Central memory CD4-positive, alpha-beta T cell (primary cell): ENCODE measurements at regions not wholly inside any gene's neighbourhood (a gene's known extent, or its start where the extent isn't known, plus 50 kb on each side); places are given as distances from the start of the nearest gene placed in this dataset.

Source experiments
- DNase-seq: peaks from one replicate; pipeline ENCODE4 v3.0.0; 2022

DNA sequence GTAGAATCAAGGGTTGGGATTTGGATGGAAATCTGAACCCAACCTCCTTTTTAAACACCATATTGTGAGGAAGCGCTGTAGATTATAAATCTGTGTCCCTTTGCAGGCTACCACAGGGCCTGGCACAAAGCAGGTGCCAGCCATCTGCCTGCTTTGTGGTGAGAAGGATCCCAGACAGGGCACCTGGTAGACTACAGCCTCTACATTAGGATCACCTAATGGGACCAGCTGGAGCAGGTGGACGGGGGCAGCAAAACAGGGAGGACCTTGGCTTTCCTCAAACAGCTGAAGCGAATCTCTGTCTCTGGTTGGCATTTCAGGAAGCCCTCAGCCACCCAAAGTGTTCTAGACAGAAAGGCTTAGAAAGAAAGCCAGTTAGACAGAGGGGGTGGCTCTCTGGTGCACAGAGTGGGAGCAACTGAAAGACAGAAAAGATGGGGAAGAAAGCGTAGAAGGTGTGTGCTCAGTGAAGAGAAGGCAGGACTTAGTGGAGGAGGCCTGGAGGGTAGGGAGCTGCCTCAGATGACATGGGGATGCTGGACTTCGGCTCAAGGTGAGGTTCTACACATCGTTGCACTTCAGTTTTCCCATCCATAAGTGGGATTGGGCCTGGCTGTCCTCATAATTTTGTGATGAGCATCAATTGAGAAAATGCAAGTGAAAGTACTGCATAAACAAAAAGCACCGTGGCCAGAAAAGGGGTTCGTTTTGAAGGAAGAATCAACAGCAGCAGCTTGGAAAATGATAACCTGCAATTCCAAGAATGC is 350.8 kb downstream of the CYRIA start:
- DNase-seq: no peak

DNA sequence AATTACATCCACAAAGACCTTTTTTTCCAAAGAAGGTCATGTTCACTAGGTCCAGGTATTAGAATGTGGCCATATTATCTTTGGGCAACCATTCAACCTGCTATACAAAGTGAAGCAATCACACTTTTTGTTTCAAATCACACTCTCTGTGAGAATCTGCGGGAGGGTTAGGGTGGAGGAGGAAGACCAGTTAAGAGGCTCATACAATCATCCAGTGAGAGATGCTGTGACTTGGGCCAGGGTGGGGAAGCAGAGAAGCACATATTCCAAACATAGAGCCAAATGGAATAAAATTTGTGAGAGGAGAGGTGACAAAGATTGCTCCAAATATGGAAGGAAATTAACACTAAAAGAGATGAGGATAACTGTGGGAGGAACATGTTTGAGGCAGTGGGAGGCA is 351.6 kb downstream of the CYRIA start:
- DNase-seq: no peak

DNA sequence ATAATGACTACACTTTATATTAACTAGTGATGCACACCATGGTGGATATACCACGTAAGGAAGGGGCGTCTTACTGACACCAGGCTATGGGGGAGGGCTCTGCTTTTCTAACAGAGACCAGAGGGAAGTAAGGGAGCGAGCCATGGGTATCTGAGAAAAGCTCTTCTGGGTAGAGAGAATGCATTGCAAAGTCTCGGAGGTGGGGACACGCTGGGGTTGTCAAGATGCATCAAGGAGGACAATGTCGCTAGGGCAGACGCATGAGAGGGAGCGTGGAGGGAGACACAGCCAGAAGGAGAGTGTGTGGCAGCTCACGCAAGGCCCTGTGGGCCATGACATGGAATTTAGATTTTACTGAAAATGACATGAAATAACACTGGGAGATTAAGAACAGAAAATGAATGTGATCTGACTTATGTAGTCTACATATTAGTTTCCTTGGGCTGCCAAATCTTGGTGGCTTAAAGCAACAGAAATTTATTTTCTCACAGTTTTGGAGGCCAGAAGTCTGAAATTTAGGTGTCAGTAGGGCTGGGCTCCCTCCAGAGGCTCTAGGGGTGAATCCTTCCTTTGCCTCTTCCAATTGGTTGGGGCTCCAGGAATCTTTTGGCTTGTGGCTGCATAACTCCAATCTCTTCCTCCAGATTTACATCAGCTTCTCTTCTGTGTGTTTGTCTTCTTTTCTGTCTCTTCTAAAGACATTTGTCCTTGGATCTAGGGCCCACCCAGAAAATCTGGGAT is 352.2 kb downstream of the CYRIA start:
- DNase-seq: no peak

DNA sequence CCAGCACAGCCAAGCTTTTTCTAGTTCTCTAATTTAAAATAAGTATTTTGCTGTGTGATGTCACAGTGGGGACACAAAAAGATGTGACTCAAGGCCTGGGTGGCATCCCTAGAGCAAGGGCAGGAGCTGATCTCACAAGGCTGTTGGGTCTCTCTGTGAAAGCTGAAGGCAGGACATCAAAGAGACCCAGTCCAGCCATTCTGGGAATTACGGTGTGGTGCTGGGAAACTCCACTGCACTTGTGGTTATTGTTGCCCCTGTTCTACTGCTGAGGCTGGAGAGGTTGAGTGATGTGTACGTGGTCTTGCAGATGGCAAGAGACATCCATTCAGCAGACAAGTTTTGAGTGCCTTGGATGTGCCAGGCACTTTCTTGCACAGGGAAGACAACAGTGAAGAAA is 352.9 kb downstream of the CYRIA start:
- DNase-seq: no peak

DNA sequence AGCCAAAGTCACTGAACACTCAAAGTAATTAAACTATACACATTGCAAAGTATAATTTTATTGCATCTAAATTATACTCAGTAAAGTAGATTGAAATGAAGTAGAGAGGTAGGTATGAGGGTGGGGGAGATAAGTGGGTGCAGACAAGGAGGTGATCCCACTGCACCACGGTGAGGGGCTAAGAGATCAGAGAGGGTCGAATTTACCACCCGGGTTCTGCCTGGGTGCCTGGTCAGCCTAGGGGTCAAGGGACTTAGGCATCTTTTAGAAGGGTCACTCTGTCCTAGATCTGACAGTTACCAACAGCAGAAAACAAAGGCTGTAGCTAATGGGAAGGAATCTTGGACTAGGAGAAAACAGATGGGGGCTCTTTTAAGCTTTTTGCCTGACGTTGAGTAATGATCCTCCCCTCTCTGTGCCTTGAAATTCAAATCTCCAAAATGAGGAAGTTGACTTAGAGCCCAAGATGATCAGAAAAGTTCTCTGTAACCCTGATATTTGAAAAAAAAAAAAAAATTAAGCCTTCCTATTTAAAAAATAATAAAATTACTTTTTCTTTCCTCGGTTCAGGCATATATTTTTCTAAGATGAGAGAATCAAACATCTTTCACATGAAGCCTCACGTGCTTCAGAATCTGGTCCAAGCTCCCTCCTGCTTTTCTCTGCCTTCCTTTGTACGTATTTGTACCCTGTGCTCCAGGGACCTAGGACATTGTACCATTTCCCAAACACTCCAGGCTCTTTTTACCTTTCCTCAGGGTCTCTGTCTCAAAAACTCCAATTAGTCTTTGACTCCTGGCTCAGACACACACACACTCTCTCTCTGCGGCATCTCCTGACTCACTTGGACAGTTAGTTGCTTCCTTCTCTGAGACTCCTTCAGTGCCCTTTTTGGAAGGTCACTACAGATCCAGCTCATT is 353.9 kb downstream of the CYRIA start:
- no peak for DNase-seq

DNA sequence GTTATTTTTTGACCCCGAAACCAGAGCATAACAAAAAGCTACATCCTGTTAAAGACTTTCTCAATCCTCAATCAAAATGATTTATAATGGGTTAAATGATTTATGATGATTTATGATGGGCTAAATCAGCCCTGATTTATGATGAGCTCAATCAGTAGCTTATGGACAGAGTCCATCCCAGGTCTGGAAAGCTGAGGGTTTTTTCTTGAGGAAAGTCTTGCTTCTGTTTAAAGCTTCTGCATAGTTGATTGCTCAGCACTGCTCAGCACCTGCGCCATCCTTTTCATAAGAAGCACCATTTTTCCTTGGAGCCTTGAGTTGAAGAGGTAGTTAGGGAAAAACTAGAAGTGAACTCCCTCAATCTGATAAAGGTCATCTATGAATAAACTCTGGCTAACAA is 356.8 kb downstream of the CYRIA start:
- no peak for DNase-seq

DNA sequence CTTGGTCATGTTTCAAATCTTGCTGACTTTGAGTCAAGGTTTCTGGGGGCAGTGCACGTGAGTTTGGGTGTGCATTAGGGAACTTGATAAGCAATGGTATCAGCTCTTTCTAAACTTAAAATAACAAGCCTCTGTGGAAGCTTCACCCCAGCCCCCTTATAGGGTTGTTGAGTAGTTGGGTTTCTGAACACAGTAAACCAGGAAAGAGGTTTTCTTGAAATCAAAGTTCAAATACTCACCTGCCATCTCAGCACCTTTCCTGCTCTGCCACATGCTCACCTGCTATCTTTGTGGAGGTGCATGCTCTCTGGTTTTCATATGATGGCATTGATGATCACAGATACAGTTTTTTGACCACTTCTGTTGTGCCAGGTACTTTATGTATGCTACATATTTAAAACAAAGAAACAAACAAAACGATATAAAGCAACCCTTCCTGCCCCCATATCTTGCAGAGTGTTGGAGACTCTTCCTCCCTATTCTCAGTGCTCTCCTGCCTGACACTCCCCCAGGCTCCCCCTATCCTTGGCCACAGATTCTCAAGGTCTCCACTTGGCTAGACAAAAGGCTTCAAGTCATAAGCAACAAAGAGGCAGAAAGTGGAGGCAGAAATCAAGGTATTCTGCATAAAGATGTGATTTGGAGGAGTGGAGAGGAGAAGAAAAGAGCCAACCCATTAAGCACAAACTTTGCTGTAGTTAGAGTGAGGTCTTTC is 360.6 kb downstream of the CYRIA start:
- DNase-seq: no peak

DNA sequence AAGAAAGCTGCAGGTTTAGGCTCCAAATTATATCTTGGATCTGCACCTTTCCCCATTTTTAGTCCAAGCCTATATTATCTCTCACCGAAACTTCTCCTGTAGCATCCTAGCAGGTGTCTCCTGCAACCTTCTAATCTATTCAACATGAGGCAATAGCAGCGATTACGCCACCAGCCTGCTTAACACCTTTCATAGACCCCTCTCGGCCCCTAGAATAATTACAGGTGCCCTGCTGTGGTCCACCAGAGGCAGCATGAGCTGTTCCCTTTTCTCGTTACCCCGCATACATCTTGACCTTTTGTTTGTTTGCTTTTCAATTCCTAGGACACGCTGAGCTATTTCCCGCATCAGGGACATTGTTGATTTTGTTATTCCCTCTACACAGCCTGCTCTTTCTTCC is 361.9 kb downstream of the CYRIA start:
- no peak for DNase-seq

DNA sequence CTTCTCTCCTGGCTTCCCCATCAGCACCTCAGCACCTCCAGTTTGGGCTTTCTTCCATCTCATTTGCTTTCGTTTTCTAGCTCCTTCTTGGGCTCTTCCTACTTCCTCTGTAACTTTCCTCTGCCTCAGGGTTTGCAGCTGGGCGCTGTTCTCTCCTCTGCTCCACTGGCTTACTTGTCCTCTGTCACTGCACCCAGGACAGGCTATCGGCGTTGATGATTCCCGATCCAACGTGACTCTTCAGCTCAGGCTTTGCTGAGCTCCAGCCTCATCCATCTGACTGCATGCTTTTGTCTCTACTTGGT is 362.4 kb downstream of the CYRIA start:
- no peak for DNase-seq

DNA sequence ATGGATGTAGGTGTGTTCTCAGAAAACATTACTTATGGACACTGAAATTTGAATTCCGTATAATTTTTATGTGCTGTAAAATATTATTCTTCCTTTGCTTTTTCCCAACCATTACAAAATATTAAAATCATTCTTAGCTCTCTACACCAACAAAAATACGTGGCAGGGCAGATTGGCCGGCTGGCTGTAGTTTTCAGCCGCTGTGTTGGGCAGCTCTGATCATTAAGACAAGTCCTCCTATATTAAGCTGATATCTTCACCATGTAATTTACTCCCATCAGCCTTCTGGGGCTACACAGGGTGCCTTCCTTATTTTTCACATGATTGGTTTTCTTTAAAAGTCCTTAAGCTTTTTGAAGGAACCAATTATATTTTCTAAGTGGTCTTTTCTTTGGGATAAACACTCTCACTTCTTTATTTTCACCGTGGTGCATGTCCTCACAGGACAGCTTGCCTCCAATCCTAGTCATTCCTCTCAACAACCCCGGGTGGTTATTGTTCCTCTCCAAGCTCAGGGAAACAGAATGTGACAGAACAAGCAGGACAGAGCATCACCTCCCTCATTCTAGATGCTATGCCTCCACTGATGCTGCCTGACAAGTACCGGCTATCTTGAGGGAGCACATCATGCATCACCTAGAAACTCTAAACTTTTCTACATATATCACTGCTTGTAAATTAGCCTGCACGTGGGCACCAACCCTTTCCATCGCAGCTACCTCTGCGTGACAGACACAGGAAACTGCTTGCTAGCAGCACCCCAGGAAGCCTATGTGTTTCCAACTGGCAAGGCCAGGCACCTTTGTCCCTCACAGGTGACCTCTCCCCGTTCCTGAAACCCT is 362.3 kb downstream of the MYCN start:
- DNase-seq: no peak

DNA sequence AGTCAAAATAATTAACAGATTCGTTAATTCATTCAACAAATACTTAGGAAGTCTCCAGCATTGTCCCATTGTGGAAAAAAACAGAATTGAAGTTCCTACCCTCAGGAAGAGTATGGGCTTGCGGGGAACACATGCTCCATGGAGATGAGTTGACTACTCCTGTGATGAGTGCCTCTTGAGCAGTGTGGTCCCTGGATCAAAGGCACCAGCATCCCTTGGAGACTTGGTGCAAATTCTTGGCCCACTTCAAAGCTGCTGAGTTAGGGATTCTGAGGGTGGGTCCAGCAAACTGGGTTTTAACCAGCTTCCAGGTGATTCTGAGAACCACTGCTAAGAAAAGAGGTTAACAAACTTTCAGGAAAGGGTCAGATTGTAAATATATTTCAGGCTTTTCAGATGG is 361.6 kb downstream of the MYCN start:
- DNase-seq: no peak

DNA sequence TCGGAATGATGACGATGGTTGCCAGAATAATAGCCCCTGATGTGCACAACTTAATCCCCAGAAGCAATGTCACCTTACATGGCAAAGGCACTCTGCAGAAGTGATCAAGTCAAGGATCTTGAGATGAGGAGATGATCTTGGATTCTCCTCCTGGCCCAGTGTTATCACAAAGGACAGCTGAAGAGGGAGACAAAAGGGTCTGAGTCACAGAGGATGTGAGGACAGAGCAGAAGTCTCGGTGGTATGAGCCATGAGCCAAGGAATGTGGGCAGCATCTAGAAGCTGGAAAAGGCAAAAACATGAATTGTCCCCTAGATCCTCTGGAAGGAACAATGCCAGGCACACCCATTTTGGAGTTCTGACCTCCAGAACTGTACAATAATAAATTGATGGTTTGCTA is 358.5 kb downstream of the MYCN start:
- no peak for DNase-seq

DNA sequence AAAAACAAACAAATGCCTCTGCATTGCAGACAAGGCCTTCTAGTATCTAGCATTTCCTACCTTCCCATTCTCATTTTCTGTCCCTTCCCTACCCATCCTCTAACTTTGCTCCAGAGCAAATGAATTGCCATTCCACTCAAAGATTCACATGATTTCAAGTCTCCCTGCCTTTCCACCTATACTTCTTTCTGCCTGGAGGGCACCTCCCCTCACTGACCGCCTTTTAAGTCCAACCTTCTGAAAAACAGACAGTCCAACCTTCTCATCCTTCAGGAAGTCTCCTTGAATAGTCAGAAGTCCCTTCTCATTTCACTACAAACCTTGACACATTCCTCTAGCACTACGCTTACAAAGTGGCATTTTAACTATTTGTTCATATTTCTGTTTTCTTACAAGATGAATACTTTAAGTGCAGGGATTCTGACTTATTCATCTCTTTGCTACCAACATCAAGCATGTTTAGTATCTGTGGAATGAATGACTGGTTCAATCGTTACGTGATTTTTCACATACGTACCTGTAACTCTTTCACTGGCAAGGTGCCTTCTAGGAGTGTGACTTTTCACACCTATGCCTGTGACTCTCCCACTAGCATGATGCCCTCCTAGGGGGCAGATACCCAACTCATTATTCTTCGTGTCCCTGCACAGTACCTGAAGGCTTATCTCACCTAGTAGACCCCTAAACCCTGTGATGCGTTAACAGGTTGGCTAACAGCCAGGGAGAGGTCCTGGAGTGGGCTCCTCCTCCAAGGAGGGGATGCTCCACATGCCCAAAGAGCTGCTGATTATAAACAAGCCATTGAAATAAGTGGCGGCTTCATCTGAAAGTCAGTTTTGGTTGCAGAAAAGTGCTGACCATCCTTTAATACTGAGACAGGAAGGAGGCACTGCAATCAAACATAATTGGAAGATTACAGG is 356.2 kb downstream of the MYCN start:
- DNase-seq: no peak

DNA sequence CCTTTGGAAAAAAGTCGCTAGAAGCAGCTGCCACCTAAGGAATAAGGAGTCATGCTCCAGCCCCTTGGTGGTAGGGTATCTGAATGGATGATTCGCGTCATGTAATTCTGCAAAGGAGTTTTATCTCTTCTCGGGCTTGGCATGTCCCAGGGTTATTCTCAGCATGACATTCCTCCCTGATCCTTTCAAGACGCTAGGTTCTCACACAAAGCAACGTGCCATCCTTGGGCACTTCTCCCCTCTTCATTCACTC is 355.6 kb downstream of the MYCN start:
- DNase-seq: no peak

DNA sequence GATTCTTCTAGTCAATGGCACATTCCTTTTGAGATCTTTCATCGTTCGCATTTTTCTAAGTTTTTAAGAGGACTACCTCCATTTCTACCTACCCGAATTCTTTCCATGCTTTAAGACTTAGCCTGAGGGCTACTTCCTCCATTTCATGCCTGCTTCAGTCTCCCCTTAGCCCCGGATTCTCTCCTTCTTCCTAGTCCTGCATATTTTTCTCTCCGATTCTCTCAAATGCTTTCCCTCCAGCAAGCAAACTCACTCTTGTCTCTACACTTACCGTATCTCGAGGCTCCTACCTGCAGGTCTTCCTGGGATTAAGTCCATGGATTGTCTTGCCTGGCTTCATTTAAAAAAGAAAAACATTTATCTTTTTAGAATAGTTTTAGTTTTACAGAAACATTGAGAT is 354.4 kb downstream of the MYCN start:
- DNase-seq: no peak

DNA sequence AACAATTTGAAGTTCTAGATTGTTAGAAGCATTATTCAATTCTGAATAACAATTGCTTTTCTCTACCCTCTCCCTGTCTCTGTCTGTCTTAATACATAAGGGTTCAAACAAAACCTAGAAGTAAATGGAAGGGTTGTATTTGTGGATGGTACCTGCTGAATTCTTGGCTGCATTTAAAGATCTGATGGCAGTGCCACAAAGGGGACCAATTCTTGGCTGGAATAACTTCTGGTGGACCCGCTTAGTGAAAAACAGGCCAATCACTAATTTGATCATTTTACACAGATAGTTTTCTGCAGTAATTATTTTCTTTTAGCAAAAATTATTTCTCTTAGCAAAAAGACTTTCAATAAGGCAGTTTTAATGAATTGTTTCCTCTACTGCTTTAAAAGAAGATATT is 353.5 kb downstream of the MYCN start:
- DNase-seq: no peak

DNA sequence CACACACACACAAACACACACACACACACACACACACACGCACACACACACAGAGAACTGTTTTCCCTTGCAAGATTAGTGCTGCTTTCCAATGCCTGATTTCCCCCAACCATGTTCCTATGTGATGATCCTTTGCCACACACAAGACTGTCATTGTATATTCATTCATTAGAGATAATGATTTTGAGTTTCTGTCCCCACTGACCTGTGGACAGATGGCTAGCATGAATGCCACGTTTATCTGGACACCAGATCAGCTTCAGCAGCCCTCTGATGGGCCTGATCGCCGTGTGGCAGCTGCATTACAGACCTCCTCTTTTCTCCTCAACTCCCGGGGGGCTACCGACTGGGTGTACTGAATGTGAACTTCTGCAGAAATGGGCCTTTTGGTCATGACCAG is 353.0 kb downstream of the MYCN start:
- no peak for DNase-seq

DNA sequence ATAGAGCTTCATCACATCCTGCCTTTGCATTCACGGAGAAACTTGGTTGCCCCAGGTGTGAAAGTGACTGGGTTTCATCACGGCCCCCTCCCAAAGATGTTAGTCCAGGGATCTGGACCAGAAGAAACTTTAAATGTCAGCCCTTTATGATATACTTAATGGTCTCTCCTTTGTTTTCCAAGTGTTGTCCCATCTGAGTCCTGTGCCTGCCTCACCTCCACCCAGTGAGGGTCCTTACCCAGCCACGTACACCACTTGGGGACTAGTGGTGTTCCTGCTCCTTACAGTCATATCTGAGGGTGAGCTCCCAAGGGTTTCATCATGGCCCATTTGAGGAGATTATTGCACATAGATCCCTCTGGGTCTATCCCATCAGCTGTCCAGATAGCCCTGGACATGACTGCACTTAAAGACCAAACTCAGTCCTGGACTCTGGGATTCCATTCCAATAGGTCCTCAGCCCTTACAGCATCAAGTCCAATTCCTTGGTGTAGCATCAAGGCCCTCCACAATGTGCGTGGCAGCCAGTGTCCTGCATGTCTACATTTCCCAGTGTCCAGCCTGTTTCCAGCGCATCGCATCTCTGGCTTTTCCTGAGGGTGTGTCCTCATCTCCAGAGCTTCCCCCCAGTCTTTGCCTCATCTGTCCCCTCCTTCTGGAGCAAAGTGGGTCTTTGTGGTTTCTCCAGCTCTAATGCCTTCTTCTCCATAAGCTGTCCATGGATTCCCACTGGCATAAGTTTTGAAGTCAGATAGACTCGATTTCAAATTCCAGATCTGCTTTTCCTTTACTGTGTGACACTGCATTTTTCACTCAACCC is 351.6 kb downstream of the MYCN start:
- no peak for DNase-seq

DNA sequence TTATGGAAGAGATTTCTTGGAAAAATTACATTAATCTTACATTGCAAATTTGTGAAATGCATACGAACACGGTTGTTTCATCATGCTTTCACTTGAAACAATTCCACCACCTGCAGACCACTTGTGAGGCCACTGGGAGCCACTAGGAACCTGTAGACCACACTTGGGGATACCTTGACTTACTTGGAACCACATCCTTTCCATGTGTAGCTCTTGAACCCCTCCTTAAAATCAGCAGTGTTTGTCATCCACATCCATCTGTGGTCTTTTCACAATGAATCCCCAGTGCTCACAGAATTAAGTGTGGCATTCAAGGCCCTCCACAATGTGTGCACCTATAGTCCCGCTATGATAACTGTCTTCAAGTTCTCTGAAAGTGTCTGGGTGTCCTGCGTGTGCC is 350.9 kb downstream of the MYCN start:
- DNase-seq: no peak

DNA sequence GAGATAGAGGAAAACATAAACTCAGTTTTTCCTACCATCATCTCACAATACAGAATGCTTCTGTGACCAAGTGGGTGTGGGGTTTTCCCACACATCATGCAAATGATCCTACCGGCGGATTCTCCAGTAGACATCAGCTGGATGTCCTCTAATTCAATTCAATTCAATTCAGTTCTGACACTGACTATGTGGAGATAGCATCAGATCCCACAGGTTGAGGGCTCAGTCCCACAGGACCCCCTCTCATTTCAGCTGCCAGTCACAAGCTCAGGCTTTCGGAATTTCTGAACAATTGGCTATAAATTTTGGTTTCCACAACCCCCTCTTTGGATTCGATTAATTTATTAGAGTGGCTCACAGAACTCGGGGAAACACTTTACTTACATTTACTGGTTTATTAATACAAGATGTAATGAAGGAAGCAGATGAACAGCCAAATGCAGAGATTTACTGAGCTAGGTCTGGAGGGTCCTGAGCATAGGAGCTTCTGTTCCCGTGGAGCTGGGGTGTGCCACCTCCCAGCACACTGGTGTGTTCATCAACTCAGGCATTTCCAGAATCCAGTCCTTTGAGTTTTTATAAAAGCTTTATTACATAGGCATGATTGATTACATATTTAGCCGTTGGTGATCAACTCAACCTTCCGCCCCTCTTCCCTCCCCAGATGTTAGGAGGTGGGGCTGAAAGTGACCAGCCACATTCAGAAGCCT is 350.1 kb downstream of the MYCN start:
- DNase-seq: no peak
